Activated CD8-positive, alpha-beta memory T cell treated with anti-CD3 and anti-CD28 coated beads, Interleukin-2, amount 50 U/mL, for 48 hours (primary cell): ENCODE measurements at regions not wholly inside any gene's neighbourhood (a gene's known extent, or its start where the extent isn't known, plus 50 kb on each side); places are given as distances from the start of the nearest gene placed in this dataset.
A peak's percentile ranks its signal among the peaks of the same experiment; 100 is the strongest.
"Not testable (repeated sequence)": the region's sequence is repeated elsewhere in the genome, so short reads cannot be mapped to it uniquely, and the experiment has no call there.

Source experiments
- DNase-seq: peaks from one replicate; pipeline ENCODE4 v3.0.0-alpha.2; 2020

GRCh38 chr15:84094720-84095119 lies 140.9 kb upstream of the GOLGA6L4 start:
- not testable (repeated sequence) for DNase-seq

- DNase-seq: not testable (repeated sequence)
These were observed 138.5 kb upstream of the GOLGA6L4 start for GRCh38 chr15:84097053-84097452.

- DNase-seq: no peak
These were observed 137.0 kb upstream of the GOLGA6L4 start for GRCh38 chr15:84098604-84099003.

GRCh38 chr15:84099181-84099580 lies 136.4 kb upstream of the GOLGA6L4 start:
- DNase-seq: no peak

GRCh38 chr15:84103345-84103744 lies 132.2 kb upstream of the GOLGA6L4 start:
- no peak for DNase-seq

GRCh38 chr15:84104853-84105252 lies 130.7 kb upstream of the GOLGA6L4 start:
- no peak for DNase-seq

GRCh38 chr15:84108728-84109127 lies 126.8 kb upstream of the GOLGA6L4 start:
- DNase-seq: no peak

- no peak for DNase-seq
These were observed 124.0 kb upstream of the GOLGA6L4 start for GRCh38 chr15:84111575-84111974.

GRCh38 chr15:84112025-84112424 lies 123.5 kb upstream of the GOLGA6L4 start:
- no peak for DNase-seq

- no peak for DNase-seq
These were observed 121.7 kb upstream of the GOLGA6L4 start for GRCh38 chr15:84113919-84114318.

GRCh38 chr15:84114680-84115079 lies 120.9 kb upstream of the GOLGA6L4 start:
- not testable (repeated sequence) for DNase-seq

- DNase-seq: not testable (repeated sequence)
These were observed 116.2 kb upstream of the GOLGA6L4 start for GRCh38 chr15:84119351-84119750.

- not testable (repeated sequence) for DNase-seq
These were observed 114.7 kb upstream of the GOLGA6L4 start for GRCh38 chr15:84120903-84121302.

GRCh38 chr15:84128706-84129105 lies 106.9 kb upstream of the GOLGA6L4 start:
- not testable (repeated sequence) for DNase-seq

- DNase-seq: not testable (repeated sequence)
These were observed 105.3 kb upstream of the GOLGA6L4 start for GRCh38 chr15:84130098-84130831.

- not testable (repeated sequence) for DNase-seq
These were observed 99.6 kb upstream of the GOLGA6L4 start for GRCh38 chr15:84135931-84136456.

GRCh38 chr15:84142888-84143337 lies 92.7 kb upstream of the GOLGA6L4 start:
- peak; percentile 75 for DNase-seq

GRCh38 chr15:84143753-84144314 lies 91.7 kb upstream of the GOLGA6L4 start:
- no peak for DNase-seq

GRCh38 chr15:84144946-84145345 lies 90.6 kb upstream of the GOLGA6L4 start:
- DNase-seq: not testable (repeated sequence)

- not testable (repeated sequence) for DNase-seq
These were observed 89.3 kb upstream of the GOLGA6L4 start for GRCh38 chr15:84146299-84146698.

- DNase-seq: not testable (repeated sequence)
These were observed 88.3 kb upstream of the GOLGA6L4 start for GRCh38 chr15:84147307-84147706.

- DNase-seq: no peak
These were observed 84.2 kb upstream of the GOLGA6L4 start for GRCh38 chr15:84151205-84151931.

GRCh38 chr15:84152381-84152979 lies 83.1 kb upstream of the GOLGA6L4 start:
- not testable (repeated sequence) for DNase-seq
